H1 (cell line): ENCODE measurements at regions not wholly inside any gene's neighbourhood (a gene's known extent, or its start where the extent isn't known, plus 50 kb on each side); places are given as distances from the start of the nearest gene placed in this dataset.

Source experiments
- CTCF ChIA-PET: fragments of 300-600 bp; sonication (Branson Sonifier 250); formaldehyde crosslinking; loops from one replicate; lab custom pipeline; 2021; ENCODE audit not compliant: partially characterized antibody; lab: Charles Lee
- POLR2A ChIA-PET: fragments of 300-600 bp; sonication (Branson Sonifier 250); formaldehyde crosslinking; loops from one replicate; lab custom pipeline; 2021; ENCODE audit warnings: inconsistent platforms; ENCODE audit not compliant: partially characterized antibody; lab: Charles Lee
- DNase-seq, 2 experiments: peaks; one replicate each; pipeline versions ENCODE4 v3.0.0 to v3.0.0-alpha.2; 2010 to 2022; ENCODE audit warnings: low spot score in 2 of 2, low read depth in 1 of 2, mixed read lengths in 1 of 2
- FAIRE-seq: peaks from 2 replicates; lab custom pipeline; 2011; peaks lifted over from hg19 to GRCh38; lab: Jason Lieb, UNC
- H2AFZ ChIP-seq: 2 replicates; pipeline ENCODE4 v1.8.1; 2012; ENCODE audit warnings: low read length, inconsistent platforms
- H2AK5ac ChIP-seq: 2 replicates; pipeline ENCODE4 v1.6.1; 2013; ENCODE audit warnings: low read depth, low read length
- H2BK120ac ChIP-seq: replicated peaks from 2 replicates; pipeline ENCODE3; 2013; ENCODE audit warnings: low read depth, low read length, inconsistent platforms
- H2BK12ac ChIP-seq: 2 replicates; pipeline ENCODE4 v1.6.1; 2013; ENCODE audit warnings: low read depth, low read length
- H2BK15ac ChIP-seq: 2 replicates; pipeline ENCODE4 v1.6.1; 2013; ENCODE audit warnings: low read length
- H2BK20ac ChIP-seq: 2 replicates; pipeline ENCODE4 v1.6.1; 2013; ENCODE audit warnings: low read length
- H2BK5ac ChIP-seq: 2 replicates; pipeline ENCODE4 v1.6.1; 2013; ENCODE audit warnings: low read depth, low read length
- H3K14ac ChIP-seq: 2 replicates; pipeline ENCODE4 v1.6.1; 2013; ENCODE audit warnings: inconsistent platforms; ENCODE audit not compliant: insufficient read length
- H3K18ac ChIP-seq: 2 replicates; pipeline ENCODE4 v1.6.1; 2013; ENCODE audit warnings: low read length; ENCODE audit errors: extremely low read depth
- H3K23ac ChIP-seq: 2 replicates; pipeline ENCODE4 v1.6.1; 2013; ENCODE audit warnings: inconsistent platforms; ENCODE audit not compliant: insufficient read length
- H3K23me2 ChIP-seq: 2 replicates; pipeline ENCODE4 v1.6.1; 2013; ENCODE audit warnings: low read depth, low read length
- H3K27ac ChIP-seq: 2 replicates; pipeline ENCODE4 v1.6.1; 2011; ENCODE audit warnings: low read depth, low read length, inconsistent platforms
- H3K27me3 ChIP-seq, 4 experiments: replicated peaks in 1 of 4; 1 replicate in 1 of 4; 2 replicates in 3 of 4; pipeline versions ENCODE4 v1.6.1 to v1.8.1; 2011 to 2013; ENCODE audit warnings: low read length in 3 of 4, mild to moderate bottlenecking in 3 of 4, inconsistent platforms in 2 of 4, mixed read lengths in 2 of 4, moderate library complexity in 1 of 4; ENCODE audit not compliant: control insufficient read depth in 3 of 4, insufficient read depth in 3 of 4; ENCODE audit errors: extremely low read depth in 1 of 4
- H3K36me3 ChIP-seq, 4 experiments: 2 replicates each; pipeline versions ENCODE4 v1.6.1 to v1.8.1; 2011 to 2013; ENCODE audit warnings: mild to moderate bottlenecking in 4 of 4, low read length in 3 of 4, moderate library complexity in 2 of 4, control low read depth in 1 of 4, inconsistent platforms in 1 of 4; ENCODE audit not compliant: insufficient read depth in 4 of 4, control insufficient read depth in 2 of 4
- H3K4ac ChIP-seq: replicated peaks from 2 replicates; pipeline ENCODE3; 2013; ENCODE audit warnings: low read length, low read depth, mixed read lengths, inconsistent platforms; ENCODE audit not compliant: insufficient read length
- H3K4me1 ChIP-seq, 4 experiments: replicated peaks in 1 of 4; 1 replicate in 1 of 4; 2 replicates in 3 of 4; pipeline versions ENCODE4 v1.6.1 to v1.8.1; 2011 to 2013; ENCODE audit warnings: low read length in 3 of 4, inconsistent platforms in 2 of 4, mixed read lengths in 1 of 4; ENCODE audit not compliant: insufficient read depth in 4 of 4, control insufficient read depth in 3 of 4
- H3K4me2 ChIP-seq, 2 experiments: 2 replicates each; pipeline versions ENCODE4 v1.6.1 to v1.8.1; 2011 to 2013; ENCODE audit warnings: low read depth in 2 of 2, low read length in 2 of 2, control low read depth in 1 of 2, inconsistent platforms in 1 of 2, mild to moderate bottlenecking in 1 of 2; ENCODE audit not compliant: insufficient read depth in 1 of 2
- H3K4me3 ChIP-seq, 4 experiments: fragments of 200-600, 300-600 bp in 1 of 4; sonication (generic), shearing (Covaris generic), sonication (Bioruptor Twin) in 1 of 4; 2 replicates each; pipeline versions ENCODE4 v1.5.1 to v1.8.1; 2011 to 2016; ENCODE audit warnings: low read length in 4 of 4, low read depth in 3 of 4, control low read depth in 2 of 4, inconsistent platforms in 2 of 4, mild to moderate bottlenecking in 2 of 4, mixed read lengths in 1 of 4, moderate library complexity in 1 of 4; ENCODE audit not compliant: insufficient read depth in 2 of 4; ENCODE audit errors: extremely low read depth in 1 of 4
- H3K56ac ChIP-seq: replicated peaks from 2 replicates; pipeline ENCODE3; 2013; ENCODE audit warnings: low read depth, mild to moderate bottlenecking, mixed read lengths, low read length, inconsistent platforms; ENCODE audit not compliant: insufficient read length
- H3K79me1 ChIP-seq: 2 replicates; pipeline ENCODE4 v1.6.1; 2013; ENCODE audit warnings: low read depth, low read length, control low read depth
- H3K79me2 ChIP-seq, 2 experiments: 2 replicates each; pipeline versions ENCODE4 v1.6.1 to v1.8.1; 2012 to 2013; ENCODE audit warnings: low read length in 2 of 2, mild to moderate bottlenecking in 2 of 2, inconsistent platforms in 1 of 2; ENCODE audit not compliant: insufficient read depth in 2 of 2, control insufficient read depth in 1 of 2
- H3K9ac ChIP-seq, 4 experiments: replicated peaks in 1 of 4; 1 replicate in 1 of 4; 2 replicates in 3 of 4; pipeline versions ENCODE4 v1.6.1 to v1.8.1; 2011 to 2013; ENCODE audit warnings: low read depth in 3 of 4, low read length in 3 of 4, control low read depth in 2 of 4, mild to moderate bottlenecking in 2 of 4, moderate library complexity in 2 of 4, inconsistent platforms in 1 of 4; ENCODE audit errors: extremely low read depth in 1 of 4
- H3K9me3 ChIP-seq, 2 experiments: 2 replicates each; pipeline versions ENCODE4 v1.6.1 to v1.8.1; 2012 to 2013; ENCODE audit warnings: mild to moderate bottlenecking in 2 of 2, moderate library complexity in 2 of 2, control low read depth in 1 of 2, inconsistent platforms in 1 of 2, low read depth in 1 of 2, low read length in 1 of 2, mixed read lengths in 1 of 2; ENCODE audit not compliant: insufficient read depth in 2 of 2
- H4K20me1 ChIP-seq, 2 experiments: replicated peaks in 1 of 2; 2 replicates each; pipeline versions ENCODE3 to v1.8.1; 2011 to 2013; ENCODE audit warnings: inconsistent platforms in 2 of 2, low read length in 2 of 2, mild to moderate bottlenecking in 1 of 2; ENCODE audit not compliant: insufficient read depth in 2 of 2, control insufficient read depth in 1 of 2
- H4K5ac ChIP-seq: 2 replicates; pipeline ENCODE4 v1.6.1; 2013; ENCODE audit warnings: low read length, low read depth, mixed read lengths, inconsistent platforms; ENCODE audit not compliant: insufficient read length
- H4K8ac ChIP-seq: 2 replicates; pipeline ENCODE4 v1.8.0; 2013; ENCODE audit warnings: mild to moderate bottlenecking, moderate library complexity, low read length, inconsistent platforms; ENCODE audit not compliant: insufficient read depth; ENCODE audit errors: extremely low read depth
- H4K91ac ChIP-seq: replicated peaks from 2 replicates; pipeline ENCODE3; 2013; ENCODE audit warnings: low read length, mixed read lengths, inconsistent platforms; ENCODE audit not compliant: insufficient read length
- CBX8 ChIP-seq: fragments of 300-800, 300-1000 bp; sonication (generic); IDR thresholded peaks from 2 replicates; pipeline ENCODE4 v1.7.1; 2016; ENCODE audit warnings: low read depth, low read length, borderline replicate concordance
- CREB1 ChIP-seq: IDR thresholded peaks from 2 replicates; pipeline ENCODE4 v1.6.1; 2012; ENCODE audit warnings: inconsistent platforms
- EGR1 ChIP-seq: IDR thresholded peaks from 2 replicates; pipeline ENCODE4 v1.6.1; 2011; ENCODE audit warnings: low read depth, low read length, borderline replicate concordance
- EZH2 ChIP-seq: fragments of 200-600 bp; sonication (generic); IDR thresholded peaks from 2 replicates; pipeline ENCODE4 v1.7.1; 2012; ENCODE audit warnings: low read depth, mild to moderate bottlenecking, moderate library complexity, low read length, inconsistent platforms; ENCODE audit not compliant: severe bottlenecking
- FOSL1 ChIP-seq: IDR thresholded peaks from 2 replicates; pipeline ENCODE4 v1.6.1; 2011; ENCODE audit warnings: mild to moderate bottlenecking, low read depth, low read length, moderate library complexity; ENCODE audit not compliant: insufficient read depth
- HDAC2 ChIP-seq, 2 experiments: fragments of 300-600 bp in 1 of 2; sonication (generic) in 1 of 2; IDR thresholded peaks; 2 replicates each; pipeline ENCODE4 v1.6.1; 2011 to 2012; ENCODE audit warnings: low read depth in 2 of 2, low read length in 2 of 2, mild to moderate bottlenecking in 2 of 2, moderate library complexity in 2 of 2, borderline replicate concordance in 1 of 2, inconsistent platforms in 1 of 2
- NANOG ChIP-seq: IDR thresholded peaks from 2 replicates; pipeline ENCODE4 v1.6.1; 2011; ENCODE audit warnings: low read length, low read depth, mild to moderate bottlenecking, inconsistent platforms; ENCODE audit not compliant: insufficient read depth, poor library complexity, severe bottlenecking
- POLR2AphosphoS5 ChIP-seq: IDR thresholded peaks from 2 replicates; pipeline ENCODE4 v1.6.1; 2011; ENCODE audit warnings: low read depth, low read length
- POU5F1 ChIP-seq: IDR thresholded peaks from 2 replicates; pipeline ENCODE4 v1.6.1; 2011; ENCODE audit warnings: low read depth, mild to moderate bottlenecking, low read length, moderate library complexity
- SAP30 ChIP-seq: fragments of 300-600 bp; sonication (generic); IDR thresholded peaks from 2 replicates; pipeline ENCODE4 v1.7.1; 2012; ENCODE audit warnings: low read length, moderate library complexity, mild to moderate bottlenecking, inconsistent platforms; ENCODE audit not compliant: insufficient read depth, insufficient replicate concordance
- SIX5 ChIP-seq: IDR thresholded peaks from 2 replicates; pipeline ENCODE4 v1.6.1; 2011; ENCODE audit warnings: mild to moderate bottlenecking, low read depth, low read length
- TBP ChIP-seq: IDR thresholded peaks from 2 replicates; pipeline ENCODE4 v1.6.1; 2011; ENCODE audit warnings: low read depth, low read length, improper control_type of control experiment
- YY1 ChIP-seq: IDR thresholded peaks from 2 replicates; pipeline ENCODE4 v1.6.1; 2011; ENCODE audit warnings: low read depth, mild to moderate bottlenecking, low read length
- WGBS, 2 experiments: shearing (Covaris generic) in 1 of 2; methylation state at CpG; one replicate each; pipeline versions ENCODE4 v1.1.6 to v1.1.7; 2013 to 2015; ENCODE audit warnings: low lambda C conversion rate in 2 of 2, mixed read lengths in 2 of 2, inconsistent platforms in 1 of 2, low coverage in 1 of 2, missing lambda C conversion rate in 1 of 2; ENCODE audit not compliant: insufficient replicate concordance in 2 of 2, insufficient coverage in 1 of 2, insufficient read length in 1 of 2; ENCODE audit errors: extremely low coverage in 1 of 2, missing lambda C conversion rate in 1 of 2; 5-methylcytosine and 5-hydroxymethylcytosine counted together
- TF ChIP-seq, protein P1 (sequence below): IDR thresholded peaks from 2 replicates; pipeline ENCODE4 v1.6.1; 2011; ENCODE audit warnings: low read depth, mild to moderate bottlenecking, low read length; ENCODE audit not compliant: insufficient read depth

DNA sequence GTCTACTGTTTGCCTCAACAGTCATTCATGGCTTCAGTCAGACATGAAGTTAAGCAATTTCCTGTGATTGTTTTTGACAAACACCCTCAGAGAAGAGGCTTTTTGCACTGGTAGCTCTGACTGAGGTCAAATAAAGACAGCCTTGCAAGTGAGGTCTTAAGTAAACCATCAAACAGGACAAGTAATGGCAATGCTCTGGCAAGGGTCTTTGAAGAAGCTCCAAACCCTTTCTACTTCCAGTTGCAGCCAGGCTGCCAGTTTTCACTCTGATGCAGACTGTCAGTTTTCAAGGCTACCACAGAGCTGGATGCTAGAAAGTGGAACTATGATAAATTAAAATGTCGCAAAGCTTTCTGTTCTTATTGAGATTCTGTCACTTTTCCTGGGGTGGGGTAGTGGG lies 421.5 kb upstream of the PTGER4 start:
- no peak overlapping the region for H4K5ac ChIP-seq
- FAIRE-seq, result no peak
- WGBS, 2 experiments, result 100% methylated on average over 1 of the region's 1 CpG; no CpG with 5 or more reads in 1 of the 2 experiments
- TF ChIP-seq POLR2AphosphoS5 (no peak), CREB1 (no peak), EZH2 (no peak), TBP (no peak), EGR1 (no peak), SIX5 (no peak), SAP30 (no peak), HDAC2 (IDR thresholded peaks at IDR 0.05; ENCODE audit: borderline replicate concordance in 1 of 2, low read depth in 2 of 2, low read length in 2 of 2) (no peak), CBX8 (no peak), YY1 (no peak), POU5F1 (no peak), NANOG (no peak), FOSL1 (no peak)
- TF ChIP-seq, protein P1, sequence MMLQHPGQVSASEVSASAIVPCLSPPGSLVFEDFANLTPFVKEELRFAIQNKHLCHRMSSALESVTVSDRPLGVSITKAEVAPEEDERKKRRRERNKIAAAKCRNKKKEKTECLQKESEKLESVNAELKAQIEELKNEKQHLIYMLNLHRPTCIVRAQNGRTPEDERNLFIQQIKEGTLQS, result no peak

More for the DNA sequence above, 421.5 kb upstream of the PTGER4 start:
- no peak overlapping the region for H3K14ac ChIP-seq
- no peaks in the 10 kb centered on the region for H3K36me3 ChIP-seq
- no peak overlapping the region for H4K8ac ChIP-seq
- no peak overlapping the region for H4K91ac ChIP-seq
- H2BK5ac ChIP-seq, result no peak overlapping the region
- no peaks in the 10 kb centered on the region for H3K27me3 ChIP-seq
- DNase-seq, result no peak
- no peak overlapping the region for H3K23ac ChIP-seq
- H3K9ac ChIP-seq, result no peak overlapping the region
- no peak overlapping the region for H2BK15ac ChIP-seq
- peaks cover 0 to 2% (median 0%) of the 10 kb centered on the region in 4 experiments; a peak in 1 of 7 replicates for H3K4me1 ChIP-seq
- no peak overlapping the region for H3K27ac ChIP-seq
- no peak overlapping the region for H3K4me2 ChIP-seq
- ChIA-PET POLR2A (interaction anchor here (1.1 kb wide), 1 partner anchor 476 kb away, joined by 3 read pairs; no protein-coding TSS in a partner anchor), CTCF (interaction anchor here (0.6 to 1.3 kb wide), 2 partner anchors 9 to 542 kb away, joined by 3 read pairs; no protein-coding TSS in a partner anchor)
- H2AFZ ChIP-seq, result peak overlapping the region; percentile 90
- H3K79me1 ChIP-seq, result no peaks in the 10 kb centered on the region
- no peak overlapping the region for H2BK20ac ChIP-seq
- no peak overlapping the region for H3K4ac ChIP-seq
- no peaks in the 10 kb centered on the region for H3K9me3 ChIP-seq
- no peak overlapping the region for H2BK120ac ChIP-seq
- H3K4me3 ChIP-seq, result no peak overlapping the region
- H3K56ac ChIP-seq, result no peak overlapping the region
- no peak overlapping the region for H2BK12ac ChIP-seq
- H2AK5ac ChIP-seq, result no peak overlapping the region
- H3K23me2 ChIP-seq, result peaks cover 2% of the 10 kb centered on the region; the same call in 1 of the 2 replicates
- no peaks in the 10 kb centered on the region for H4K20me1 ChIP-seq
- H3K18ac ChIP-seq, result no peak overlapping the region
- H3K79me2 ChIP-seq, result no peaks in the 10 kb centered on the region
